ENCODE measurements at regions not wholly inside any gene's neighbourhood (a gene's known extent, or its start where the extent isn't known, plus 50 kb on each side); places are given as distances from the start of the nearest gene placed in this dataset.

GRCh38 chrY:21192694-21193093, 318.4 kb upstream of the RBMY1B start:
- H3K4me1 ChIP-seq (ENCODE audit: control insufficient read depth, insufficient read depth, low read length, poor library complexity, severe bottlenecking) = no peaks in the 10 kb centered on the region
- Mint-ChIP-seq H3K4me1 (peaks cover 0 to 25% (median 11%) of the 10 kb centered on the region in 4 donors), H3K4me3 (no peak overlapping the region), H3K36me3 (no peaks in the 10 kb centered on the region), H3K9me3 (peaks cover 0 to 4% (median 0%) of the 10 kb centered on the region in 7 donors), H3K27me3 (no peaks in the 10 kb centered on the region), H3K27ac (no peak overlapping the region)
- H3K36me3 ChIP-seq (ENCODE audit: control insufficient read depth, insufficient read depth, low read length) = no peaks in the 10 kb centered on the region
- H3K27me3 ChIP-seq (ENCODE audit: control insufficient read depth, insufficient read depth, low read length) = no peaks in the 10 kb centered on the region
- DNase-seq = no peak
- no peak overlapping the region for H3K27ac ChIP-seq (ENCODE audit: insufficient read depth, low read length, poor library complexity, severe bottlenecking)
- H3K4me3 ChIP-seq (ENCODE audit: low read depth, low read length) = no peak overlapping the region
- ATAC-seq (ENCODE audit: low read depth in 2 of 2) = no peak
- no peaks in the 10 kb centered on the region for H3K9me3 ChIP-seq (ENCODE audit: control insufficient read depth in 2 of 2, low read length in 2 of 2)

GRCh38 chrY:21200246-21200645, 310.9 kb upstream of the RBMY1B start:
- H3K9me3 Mint-ChIP-seq = peaks cover 0 to 3% (median 0%) of the 10 kb centered on the region in 7 donors
- H3K4me3 ChIP-seq (ENCODE audit: low read depth, low read length) = no peak overlapping the region
- H3K27me3 ChIP-seq (ENCODE audit: control insufficient read depth, insufficient read depth, low read length) = no peaks in the 10 kb centered on the region
- H3K4me3 Mint-ChIP-seq = no peak overlapping the region
- peak overlapping the region in 1 of 3 donors; percentile 34 for H3K27ac Mint-ChIP-seq
- no peak overlapping the region for H3K27ac ChIP-seq (ENCODE audit: insufficient read depth, low read length, poor library complexity, severe bottlenecking)
- H3K27me3 Mint-ChIP-seq = no peaks in the 10 kb centered on the region
- ATAC-seq (ENCODE audit: low read depth in 2 of 2) (no peak), DNase-seq (no peak)
- peaks cover 0 to 22% (median 3%) of the 10 kb centered on the region in 4 donors for H3K4me1 Mint-ChIP-seq
- H3K36me3 Mint-ChIP-seq = no peaks in the 10 kb centered on the region
- H3K36me3 ChIP-seq (ENCODE audit: control insufficient read depth, insufficient read depth, low read length) = no peaks in the 10 kb centered on the region
- no peaks in the 10 kb centered on the region for H3K9me3 ChIP-seq (ENCODE audit: control insufficient read depth in 2 of 2, low read length in 2 of 2)
- H3K4me1 ChIP-seq (ENCODE audit: control insufficient read depth, insufficient read depth, low read length, poor library complexity, severe bottlenecking) = no peaks in the 10 kb centered on the region

GRCh38 chrY:21227849-21228248, 283.3 kb upstream of the RBMY1B start:
- Histone ChIP-seq H3K9me3 (ENCODE audit: control insufficient read depth in 2 of 2, low read length in 2 of 2) (peaks cover 0 to 3% of the 10 kb centered on the region in 2 experiments), H3K4me1 (ENCODE audit: control insufficient read depth, insufficient read depth, low read length, poor library complexity, severe bottlenecking) (no peaks in the 10 kb centered on the region), H3K27me3 (ENCODE audit: control insufficient read depth, insufficient read depth, low read length) (no peaks in the 10 kb centered on the region), H3K36me3 (ENCODE audit: control insufficient read depth, insufficient read depth, low read length) (no peaks in the 10 kb centered on the region), H3K27ac (ENCODE audit: insufficient read depth, low read length, poor library complexity, severe bottlenecking) (no peak overlapping the region), H3K4me3 (ENCODE audit: low read depth, low read length) (no peak overlapping the region)
- Mint-ChIP-seq H3K4me1 (peaks cover 0 to 11% (median 3%) of the 10 kb centered on the region in 4 donors), H3K9me3 (no peaks in the 10 kb centered on the region), H3K36me3 (no peaks in the 10 kb centered on the region), H3K27ac (no peak overlapping the region), H3K4me3 (no peak overlapping the region), H3K27me3 (no peaks in the 10 kb centered on the region)
- DNase-seq = no peak
- ATAC-seq (ENCODE audit: low read depth in 2 of 2) = no peak

GRCh38 chrY:21240221-21240620, 270.9 kb upstream of the RBMY1B start:
- Mint-ChIP-seq H3K4me1 (peaks cover 0 to 24% (median 10%) of the 10 kb centered on the region in 4 donors), H3K27me3 (no peaks in the 10 kb centered on the region), H3K27ac (peak overlapping the region in 1 of 3 donors; percentile 97), H3K36me3 (no peaks in the 10 kb centered on the region), H3K9me3 (peaks cover 0 to 5% (median 0%) of the 10 kb centered on the region in 7 donors), H3K4me3 (peak overlapping the region in 1 of 4 donors; percentile 5)
- Histone ChIP-seq H3K27me3 (ENCODE audit: control insufficient read depth, insufficient read depth, low read length) (no peaks in the 10 kb centered on the region), H3K4me3 (ENCODE audit: low read depth, low read length) (peak overlapping the region; percentile 48), H3K4me1 (ENCODE audit: control insufficient read depth, insufficient read depth, low read length, poor library complexity, severe bottlenecking) (peaks cover 31% of the 10 kb centered on the region), H3K9me3 (ENCODE audit: control insufficient read depth in 2 of 2, low read length in 2 of 2) (peaks cover 0 to 4% of the 10 kb centered on the region in 2 experiments), H3K27ac (ENCODE audit: insufficient read depth, low read length, poor library complexity, severe bottlenecking) (peak overlapping the region; percentile 87), H3K36me3 (ENCODE audit: control insufficient read depth, insufficient read depth, low read length) (no peaks in the 10 kb centered on the region)
- ATAC-seq (ENCODE audit: low read depth in 2 of 2) (peak; percentile 90 to 93), DNase-seq (peak in 1 of 3 donors; percentile 21)

- H3K9me3 ChIP-seq (ENCODE audit: control insufficient read depth in 2 of 2, low read length in 2 of 2) = peaks cover 0 to 4% of the 10 kb centered on the region in 2 experiments
- Mint-ChIP-seq H3K27ac (peak overlapping the region in 1 of 3 donors; percentile 97), H3K27me3 (no peaks in the 10 kb centered on the region), H3K4me3 (peak overlapping the region in 1 of 4 donors; percentile 5), H3K9me3 (peaks cover 0 to 5% (median 0%) of the 10 kb centered on the region in 7 donors), H3K4me1 (peaks cover 0 to 27% (median 12%) of the 10 kb centered on the region in 4 donors), H3K36me3 (no peaks in the 10 kb centered on the region)
- peak overlapping the region; percentile 48 for H3K4me3 ChIP-seq (ENCODE audit: low read depth, low read length)
- H3K36me3 ChIP-seq (ENCODE audit: control insufficient read depth, insufficient read depth, low read length) = no peaks in the 10 kb centered on the region
- H3K27ac ChIP-seq (ENCODE audit: insufficient read depth, low read length, poor library complexity, severe bottlenecking) = peak overlapping the region; percentile 87
- peaks cover 32% of the 10 kb centered on the region for H3K4me1 ChIP-seq (ENCODE audit: control insufficient read depth, insufficient read depth, low read length, poor library complexity, severe bottlenecking)
- peak; percentile 61 to 66 for ATAC-seq (ENCODE audit: low read depth in 2 of 2)
- no peaks in the 10 kb centered on the region for H3K27me3 ChIP-seq (ENCODE audit: control insufficient read depth, insufficient read depth, low read length)
- no peak for DNase-seq
Observed at GRCh38 chrY:21240662-21241310, 270.4 kb upstream of the RBMY1B start.

- peak overlapping the region in 1 of 4 donors; percentile 21 for H3K4me3 Mint-ChIP-seq
Observed at GRCh38 chrY:21242793-21243192, 268.3 kb upstream of the RBMY1B start.

GRCh38 chrY:21246780-21247179, 264.4 kb upstream of the RBMY1B start:
- no peaks in the 10 kb centered on the region for H3K9me3 ChIP-seq (ENCODE audit: control insufficient read depth in 2 of 2, low read length in 2 of 2)
- H3K27me3 Mint-ChIP-seq = no peaks in the 10 kb centered on the region
- peak overlapping the region in 1 of 3 donors; percentile 99 for H3K27ac Mint-ChIP-seq
- ATAC-seq (ENCODE audit: low read depth in 2 of 2) = no peak
- no peaks in the 10 kb centered on the region for H3K27me3 ChIP-seq (ENCODE audit: control insufficient read depth, insufficient read depth, low read length)
- H3K4me3 ChIP-seq (ENCODE audit: low read depth, low read length) = peak overlapping the region; percentile 47
- peak overlapping the region; percentile 84 for H3K27ac ChIP-seq (ENCODE audit: insufficient read depth, low read length, poor library complexity, severe bottlenecking)
- H3K4me1 Mint-ChIP-seq = peaks cover 0 to 45% (median 12%) of the 10 kb centered on the region in 4 donors
- no peaks in the 10 kb centered on the region for H3K36me3 ChIP-seq (ENCODE audit: control insufficient read depth, insufficient read depth, low read length)
- no peak for DNase-seq
- peaks cover 40% of the 10 kb centered on the region for H3K4me1 ChIP-seq (ENCODE audit: control insufficient read depth, insufficient read depth, low read length, poor library complexity, severe bottlenecking)
- H3K4me3 Mint-ChIP-seq = peak overlapping the region in 1 of 4 donors; percentile 68
- no peaks in the 10 kb centered on the region for H3K36me3 Mint-ChIP-seq
- H3K9me3 Mint-ChIP-seq = no peaks in the 10 kb centered on the region

More at GRCh38 chrY:21242793-21243192, 268.3 kb upstream of the RBMY1B start:
- Mint-ChIP-seq H3K27ac (peak overlapping the region in 1 of 3 donors; percentile 98), H3K27me3 (no peaks in the 10 kb centered on the region), H3K4me1 (peaks cover 0 to 40% (median 15%) of the 10 kb centered on the region in 4 donors), H3K36me3 (no peaks in the 10 kb centered on the region), H3K9me3 (peaks cover 0 to 2% (median 0%) of the 10 kb centered on the region in 7 donors)
- Histone ChIP-seq H3K36me3 (ENCODE audit: control insufficient read depth, insufficient read depth, low read length) (no peaks in the 10 kb centered on the region), H3K4me3 (ENCODE audit: low read depth, low read length) (peak overlapping the region; percentile 13), H3K4me1 (ENCODE audit: control insufficient read depth, insufficient read depth, low read length, poor library complexity, severe bottlenecking) (peaks cover 36% of the 10 kb centered on the region), H3K27ac (ENCODE audit: insufficient read depth, low read length, poor library complexity, severe bottlenecking) (peak overlapping the region; percentile 87), H3K9me3 (ENCODE audit: control insufficient read depth in 2 of 2, low read length in 2 of 2) (peaks cover 0 to 2% of the 10 kb centered on the region in 2 experiments), H3K27me3 (ENCODE audit: control insufficient read depth, insufficient read depth, low read length) (no peaks in the 10 kb centered on the region)
- DNase-seq = no peak
- no peak for ATAC-seq (ENCODE audit: low read depth in 2 of 2)

Data from CD4-positive, CD25-positive, alpha-beta regulatory T cell (primary cell).